Mesothelial cell of epicardium (in vitro differentiated cells): ENCODE measurements at regions not wholly inside any gene's neighbourhood (a gene's known extent, or its start where the extent isn't known, plus 50 kb on each side); places are given as distances from the start of the nearest gene placed in this dataset.

Experiments
- DNase-seq, 2 experiments: peaks; one replicate each; pipeline ENCODE4 v3.0.0; 2021; ENCODE audit warnings: low spot score in 2 of 2; ENCODE audit not compliant: unreplicated experiment in 2 of 2
- H3K27ac Mint-ChIP-seq: 2 replicates; pipeline ENCODE4 v1.8.0; 2021; ENCODE audit warnings: mixed read lengths
- H3K27me3 Mint-ChIP-seq: 2 replicates; pipeline ENCODE4 v1.8.0; 2021; ENCODE audit warnings: low read depth, mixed read lengths
- H3K36me3 Mint-ChIP-seq: 2 replicates; pipeline ENCODE4 v1.8.0; 2021; ENCODE audit warnings: mixed read lengths
- H3K4me1 Mint-ChIP-seq: 2 replicates; pipeline ENCODE4 v1.8.0; 2021; ENCODE audit warnings: mixed read lengths
- H3K4me3 Mint-ChIP-seq: 2 replicates; pipeline ENCODE4 v1.8.0; 2021; ENCODE audit warnings: mild to moderate bottlenecking, moderate library complexity, mixed read lengths
- H3K9me3 Mint-ChIP-seq: 2 replicates; pipeline ENCODE4 v1.8.0; 2021; ENCODE audit warnings: mixed read lengths
- TF ChIP-seq, protein P1 (sequence below): fragments of 200-600 bp; sonication (generic); IDR thresholded peaks from one replicate; pipeline ENCODE4 v1.5.0; 2021; ENCODE audit warnings: antibody characterized with exemption; ENCODE audit not compliant: unreplicated experiment

GRCh38 chr7:68963552-68963951 lies 634.7 kb upstream of the AUTS2 start:
- Mint-ChIP-seq H3K36me3 (no peaks in the 10 kb centered on the region), H3K27me3 (no peaks in the 10 kb centered on the region), H3K9me3 (no peaks in the 10 kb centered on the region), H3K4me1 (peaks cover 20% of the 10 kb centered on the region), H3K27ac (peak overlapping the region; percentile 51), H3K4me3 (no peak overlapping the region)
- TF ChIP-seq, protein P1, sequence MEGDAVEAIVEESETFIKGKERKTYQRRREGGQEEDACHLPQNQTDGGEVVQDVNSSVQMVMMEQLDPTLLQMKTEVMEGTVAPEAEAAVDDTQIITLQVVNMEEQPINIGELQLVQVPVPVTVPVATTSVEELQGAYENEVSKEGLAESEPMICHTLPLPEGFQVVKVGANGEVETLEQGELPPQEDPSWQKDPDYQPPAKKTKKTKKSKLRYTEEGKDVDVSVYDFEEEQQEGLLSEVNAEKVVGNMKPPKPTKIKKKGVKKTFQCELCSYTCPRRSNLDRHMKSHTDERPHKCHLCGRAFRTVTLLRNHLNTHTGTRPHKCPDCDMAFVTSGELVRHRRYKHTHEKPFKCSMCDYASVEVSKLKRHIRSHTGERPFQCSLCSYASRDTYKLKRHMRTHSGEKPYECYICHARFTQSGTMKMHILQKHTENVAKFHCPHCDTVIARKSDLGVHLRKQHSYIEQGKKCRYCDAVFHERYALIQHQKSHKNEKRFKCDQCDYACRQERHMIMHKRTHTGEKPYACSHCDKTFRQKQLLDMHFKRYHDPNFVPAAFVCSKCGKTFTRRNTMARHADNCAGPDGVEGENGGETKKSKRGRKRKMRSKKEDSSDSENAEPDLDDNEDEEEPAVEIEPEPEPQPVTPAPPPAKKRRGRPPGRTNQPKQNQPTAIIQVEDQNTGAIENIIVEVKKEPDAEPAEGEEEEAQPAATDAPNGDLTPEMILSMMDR = no peak
- DNase-seq = no peak

GRCh38 chr7:68964060-68964459 lies 634.2 kb upstream of the AUTS2 start:
- H3K27me3 Mint-ChIP-seq = no peaks in the 10 kb centered on the region
- no peaks in the 10 kb centered on the region for H3K36me3 Mint-ChIP-seq
- TF ChIP-seq, protein P1 = no peak
- H3K4me1 Mint-ChIP-seq = peaks cover 20% of the 10 kb centered on the region
- no peak overlapping the region for H3K4me3 Mint-ChIP-seq
- peak overlapping the region; percentile 51 for H3K27ac Mint-ChIP-seq
- DNase-seq = no peak
- H3K9me3 Mint-ChIP-seq = no peaks in the 10 kb centered on the region

DNA sequence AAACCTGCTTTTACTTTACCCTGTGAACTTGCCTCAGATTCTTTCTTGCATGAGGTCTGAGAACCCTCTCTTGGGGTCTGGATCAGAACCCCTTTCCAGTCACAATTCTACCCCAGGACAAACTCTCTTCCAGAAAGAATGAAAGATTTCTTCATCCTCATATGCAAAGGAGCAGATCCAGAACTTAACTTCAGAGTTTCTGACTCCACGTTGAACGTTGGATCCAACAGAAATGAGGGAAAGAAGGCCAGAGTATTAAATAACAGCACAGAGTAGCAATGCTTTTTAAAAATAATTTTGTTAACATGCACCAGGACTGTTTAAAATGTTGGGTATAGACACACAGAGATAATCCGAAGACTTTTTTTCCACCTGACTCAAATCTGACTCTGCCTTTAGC lies 632.9 kb upstream of the AUTS2 start:
- TF ChIP-seq, protein P1 = no peak
- Mint-ChIP-seq H3K27ac (peak overlapping the region; percentile 11), H3K4me3 (no peak overlapping the region), H3K36me3 (no peaks in the 10 kb centered on the region), H3K9me3 (no peaks in the 10 kb centered on the region), H3K27me3 (no peaks in the 10 kb centered on the region), H3K4me1 (peaks cover 20% of the 10 kb centered on the region)
- no peak for DNase-seq

DNA sequence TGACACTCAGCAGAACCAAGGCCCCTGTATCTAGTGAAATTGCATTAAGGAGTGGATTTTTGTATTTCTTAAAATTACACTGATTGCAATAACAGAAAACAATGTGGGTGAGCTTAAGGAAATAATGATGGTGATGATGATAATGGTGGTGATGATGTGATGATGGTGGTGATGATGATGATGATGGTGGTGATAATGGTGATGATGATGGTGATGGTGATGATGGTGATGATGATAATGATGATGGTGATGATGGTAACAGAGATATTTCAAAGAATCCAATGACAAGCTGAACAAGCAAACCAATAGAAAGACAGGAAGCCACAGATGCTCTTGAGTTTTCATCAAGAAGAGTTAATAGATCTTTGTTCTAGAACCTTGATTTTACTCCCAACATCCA lies 630.7 kb upstream of the AUTS2 start:
- no peaks in the 10 kb centered on the region for H3K27me3 Mint-ChIP-seq
- TF ChIP-seq, protein P1 = no peak
- H3K27ac Mint-ChIP-seq = no peak overlapping the region
- no peak for DNase-seq
- H3K4me3 Mint-ChIP-seq = no peak overlapping the region
- no peaks in the 10 kb centered on the region for H3K36me3 Mint-ChIP-seq
- peaks cover 21% of the 10 kb centered on the region for H3K4me1 Mint-ChIP-seq
- no peaks in the 10 kb centered on the region for H3K9me3 Mint-ChIP-seq

- peaks cover 1% of the 10 kb centered on the region for H3K27me3 Mint-ChIP-seq
- H3K27ac Mint-ChIP-seq = no peak overlapping the region
- TF ChIP-seq, protein P1 = no peak
- H3K4me1 Mint-ChIP-seq = peaks cover 9% of the 10 kb centered on the region
- no peak for DNase-seq
- H3K4me3 Mint-ChIP-seq = no peak overlapping the region
- no peaks in the 10 kb centered on the region for H3K36me3 Mint-ChIP-seq
- H3K9me3 Mint-ChIP-seq = no peaks in the 10 kb centered on the region
Measured at GRCh38 chr7:68969571-68969970, 628.7 kb upstream of the AUTS2 start.
